Duodenal mucosa (tissue), 2 donors: ENCODE measurements at regions not wholly inside any gene's neighbourhood (a gene's known extent, or its start where the extent isn't known, plus 50 kb on each side); places are given as distances from the start of the nearest gene placed in this dataset.

Experiments
- H3K27ac ChIP-seq: one replicate; pipeline ENCODE4 v1.7.0; 2013; ENCODE audit warnings: low read depth, low read length
- H3K27me3 ChIP-seq, 2 donors: one replicate each; pipeline ENCODE4 v1.7.0; 2013; ENCODE audit warnings: low read length in 2 of 2, control low read depth in 1 of 2; ENCODE audit not compliant: insufficient read depth in 2 of 2, control insufficient read depth in 1 of 2
- H3K36me3 ChIP-seq, 2 donors: one replicate each; pipeline ENCODE4 v1.7.0; 2013; ENCODE audit warnings: low read length in 2 of 2, control low read depth in 1 of 2; ENCODE audit not compliant: insufficient read depth in 2 of 2, control insufficient read depth in 1 of 2
- H3K4me1 ChIP-seq, 2 donors: one replicate each; pipeline ENCODE4 v1.7.0; 2013; ENCODE audit warnings: low read length in 2 of 2, control low read depth in 1 of 2; ENCODE audit not compliant: insufficient read depth in 2 of 2, control insufficient read depth in 1 of 2
- H3K4me3 ChIP-seq, 2 donors: one replicate each; pipeline ENCODE4 v1.7.0; 2013; ENCODE audit warnings: low read length in 2 of 2, low read depth in 1 of 2
- H3K9ac ChIP-seq, 2 donors: one replicate each; pipeline ENCODE4 v1.7.0; 2013; ENCODE audit warnings: low read length in 2 of 2, low read depth in 1 of 2
- H3K9me3 ChIP-seq, 2 donors: one replicate each; pipeline ENCODE4 v1.7.0; 2013; ENCODE audit warnings: low read length in 2 of 2, control low read depth in 1 of 2; ENCODE audit not compliant: control insufficient read depth in 1 of 2

DNA sequence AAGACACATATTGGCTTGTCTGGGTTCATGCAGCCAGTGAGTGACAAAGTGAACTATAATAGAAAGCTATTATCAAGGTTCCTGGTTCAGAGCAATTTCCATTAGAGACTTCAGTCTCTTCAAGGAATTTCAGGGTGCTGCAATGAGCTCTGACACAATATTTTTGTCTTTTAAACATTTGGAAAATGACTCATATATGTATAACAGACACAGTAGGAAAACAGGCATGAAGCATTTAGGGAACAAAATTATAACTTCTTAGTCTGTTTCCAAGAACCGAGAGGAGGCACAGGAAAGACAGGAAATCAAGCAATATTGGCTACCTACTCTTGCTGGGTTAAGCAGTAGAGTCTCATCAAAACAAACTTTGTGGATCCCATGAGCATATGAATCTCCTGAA, 170.4 kb downstream of the PTPRC start:
- H3K27me3 ChIP-seq, result no peaks in the 10 kb centered on the region
- H3K4me1 ChIP-seq, result no peaks in the 10 kb centered on the region
- no peak overlapping the region for H3K9ac ChIP-seq
- no peak overlapping the region for H3K27ac ChIP-seq
- H3K36me3 ChIP-seq, result no peaks in the 10 kb centered on the region
- H3K4me3 ChIP-seq, result no peak overlapping the region
- peaks cover under 1 to 6% of the 10 kb centered on the region in 2 donors for H3K9me3 ChIP-seq

DNA sequence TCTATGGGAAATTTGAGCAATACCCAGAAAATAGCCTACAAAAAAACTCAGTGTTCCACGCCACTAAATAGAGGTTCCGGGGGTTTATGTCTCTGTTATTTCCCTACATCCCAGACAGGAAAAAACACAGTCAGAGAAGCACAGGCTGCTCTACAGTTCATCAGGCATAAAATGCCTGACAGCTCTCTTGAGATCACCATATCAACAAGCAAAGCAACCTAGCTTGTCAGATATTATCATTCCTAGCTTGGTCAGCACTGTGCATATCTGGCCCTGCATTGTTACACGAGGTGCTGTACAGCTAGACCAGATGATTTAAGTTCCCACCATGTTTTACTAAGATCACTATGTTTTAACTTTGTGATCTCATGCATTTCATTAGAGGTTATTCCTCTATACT, 172.6 kb downstream of the PTPRC start:
- H3K4me3 ChIP-seq, result no peak overlapping the region
- H3K27me3 ChIP-seq, result no peaks in the 10 kb centered on the region
- H3K4me1 ChIP-seq, result no peaks in the 10 kb centered on the region
- H3K27ac ChIP-seq, result no peak overlapping the region
- no peak overlapping the region for H3K9ac ChIP-seq
- no peaks in the 10 kb centered on the region for H3K36me3 ChIP-seq
- H3K9me3 ChIP-seq, result peaks cover 3 to 9% of the 10 kb centered on the region in 2 donors

DNA sequence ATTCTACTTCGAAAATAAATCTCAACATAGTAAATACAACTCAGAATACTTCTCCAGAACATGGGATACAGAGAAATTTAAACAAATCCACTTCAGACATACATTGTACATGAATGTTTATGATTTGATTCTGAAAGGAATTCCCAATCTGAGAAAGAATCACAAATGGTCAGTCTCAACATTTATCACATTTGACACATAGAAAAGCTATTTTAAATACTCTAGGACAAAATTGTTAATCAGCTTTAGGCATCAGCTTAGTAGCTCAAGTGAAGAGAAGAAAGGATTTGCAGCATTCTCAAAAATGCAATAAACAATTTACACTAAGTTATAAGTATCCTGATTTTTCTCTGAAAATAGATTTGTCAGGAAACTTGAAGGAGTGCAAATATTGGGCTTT, 184.8 kb downstream of the PTPRC start:
- Histone ChIP-seq H3K4me1 (no peaks in the 10 kb centered on the region), H3K9me3 (no peaks in the 10 kb centered on the region), H3K36me3 (no peaks in the 10 kb centered on the region), H3K27me3 (no peaks in the 10 kb centered on the region), H3K4me3 (no peak overlapping the region), H3K27ac (no peak overlapping the region), H3K9ac (no peak overlapping the region)

DNA sequence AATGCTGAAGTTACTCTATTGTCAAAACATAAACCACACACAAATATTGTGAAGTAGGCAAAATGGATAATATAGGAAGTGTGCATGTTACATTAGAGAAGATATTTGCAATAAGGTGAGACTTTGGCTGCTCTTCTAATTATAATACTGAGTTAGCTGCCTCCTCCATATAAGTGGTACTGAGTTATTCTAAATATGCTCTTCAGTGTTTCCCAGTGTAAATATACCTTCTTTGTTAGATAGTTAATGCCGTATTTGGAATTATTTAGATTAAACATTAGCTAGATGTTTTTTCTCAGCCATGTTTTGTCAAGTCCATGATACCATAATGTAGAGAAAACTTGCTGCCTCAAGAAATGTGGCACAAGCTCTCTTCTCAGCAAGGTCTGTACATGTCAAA, 186.4 kb downstream of the PTPRC start:
- no peaks in the 10 kb centered on the region for H3K36me3 ChIP-seq
- H3K9me3 ChIP-seq, result no peaks in the 10 kb centered on the region
- no peaks in the 10 kb centered on the region for H3K4me1 ChIP-seq
- H3K9ac ChIP-seq, result no peak overlapping the region
- no peak overlapping the region for H3K27ac ChIP-seq
- no peaks in the 10 kb centered on the region for H3K27me3 ChIP-seq
- no peak overlapping the region for H3K4me3 ChIP-seq

DNA sequence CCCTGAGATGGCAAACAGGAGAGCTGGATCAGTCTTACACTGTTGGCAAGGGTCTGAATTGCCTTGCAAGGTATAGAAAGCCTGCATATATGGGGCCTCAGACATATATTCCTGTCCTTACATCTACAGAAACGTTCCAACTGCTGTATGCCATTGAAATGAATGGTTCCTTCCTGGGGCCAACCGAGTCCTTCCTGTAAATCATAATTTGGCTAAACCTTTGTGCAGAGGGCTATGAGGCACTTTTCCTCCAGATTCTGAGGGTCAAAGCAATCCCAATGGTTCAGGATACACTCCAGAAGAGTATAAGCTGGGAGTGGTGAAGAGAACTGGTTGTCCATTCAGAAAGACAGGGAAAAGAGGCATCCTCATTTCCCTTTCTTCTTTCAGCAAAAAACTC, 190.5 kb downstream of the PTPRC start:
- no peak overlapping the region for H3K9ac ChIP-seq
- no peaks in the 10 kb centered on the region for H3K4me1 ChIP-seq
- no peaks in the 10 kb centered on the region for H3K36me3 ChIP-seq
- H3K9me3 ChIP-seq, result no peaks in the 10 kb centered on the region
- no peak overlapping the region for H3K27ac ChIP-seq
- H3K27me3 ChIP-seq, result no peaks in the 10 kb centered on the region
- H3K4me3 ChIP-seq, result no peak overlapping the region

DNA sequence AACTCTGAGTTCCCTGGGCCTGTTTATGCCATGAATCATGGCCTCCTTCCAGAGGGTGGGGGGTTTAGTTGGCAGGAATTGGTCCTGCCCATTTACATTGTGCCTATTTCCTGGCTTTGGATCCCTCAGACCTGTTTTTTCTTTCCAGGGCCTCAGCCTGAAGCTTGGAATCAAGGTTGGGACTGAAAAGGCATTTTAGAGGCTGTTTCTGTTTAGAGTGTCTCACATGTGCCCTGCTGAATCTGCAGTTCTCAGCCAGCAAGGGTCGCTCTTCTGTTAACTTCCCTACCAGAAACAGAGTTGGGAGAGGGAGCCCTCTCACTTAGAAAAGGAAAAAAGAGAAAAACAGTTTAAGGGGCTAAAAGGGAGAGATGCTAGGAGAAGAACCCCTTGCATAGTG, 191.1 kb downstream of the PTPRC start:
- no peaks in the 10 kb centered on the region for H3K4me1 ChIP-seq
- H3K9ac ChIP-seq, result no peak overlapping the region
- no peak overlapping the region for H3K4me3 ChIP-seq
- H3K27me3 ChIP-seq, result no peaks in the 10 kb centered on the region
- no peaks in the 10 kb centered on the region for H3K9me3 ChIP-seq
- H3K27ac ChIP-seq, result no peak overlapping the region
- no peaks in the 10 kb centered on the region for H3K36me3 ChIP-seq

DNA sequence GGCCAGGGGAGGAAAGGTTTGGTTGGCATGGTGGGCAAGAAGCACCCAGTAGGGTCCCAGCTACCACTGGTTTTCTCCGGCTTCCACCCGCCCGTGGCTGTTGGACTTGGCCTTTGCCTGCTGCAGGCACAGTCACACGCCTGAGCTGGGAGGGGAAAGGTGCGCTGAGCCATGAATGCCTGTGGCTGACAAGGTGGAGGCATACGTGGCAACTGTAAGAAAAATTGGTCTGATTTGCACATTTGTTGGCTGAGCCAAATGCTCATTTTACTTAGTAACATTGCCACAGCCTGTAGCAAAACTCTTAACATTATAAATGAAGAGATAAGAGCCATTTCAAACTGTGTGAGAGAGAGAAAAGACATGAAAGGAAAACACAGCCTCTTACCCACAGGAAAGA, 191.6 kb downstream of the PTPRC start:
- Histone ChIP-seq H3K36me3 (no peaks in the 10 kb centered on the region), H3K4me1 (no peaks in the 10 kb centered on the region), H3K9ac (no peak overlapping the region), H3K4me3 (no peak overlapping the region), H3K27me3 (no peaks in the 10 kb centered on the region), H3K27ac (no peak overlapping the region), H3K9me3 (no peaks in the 10 kb centered on the region)

DNA sequence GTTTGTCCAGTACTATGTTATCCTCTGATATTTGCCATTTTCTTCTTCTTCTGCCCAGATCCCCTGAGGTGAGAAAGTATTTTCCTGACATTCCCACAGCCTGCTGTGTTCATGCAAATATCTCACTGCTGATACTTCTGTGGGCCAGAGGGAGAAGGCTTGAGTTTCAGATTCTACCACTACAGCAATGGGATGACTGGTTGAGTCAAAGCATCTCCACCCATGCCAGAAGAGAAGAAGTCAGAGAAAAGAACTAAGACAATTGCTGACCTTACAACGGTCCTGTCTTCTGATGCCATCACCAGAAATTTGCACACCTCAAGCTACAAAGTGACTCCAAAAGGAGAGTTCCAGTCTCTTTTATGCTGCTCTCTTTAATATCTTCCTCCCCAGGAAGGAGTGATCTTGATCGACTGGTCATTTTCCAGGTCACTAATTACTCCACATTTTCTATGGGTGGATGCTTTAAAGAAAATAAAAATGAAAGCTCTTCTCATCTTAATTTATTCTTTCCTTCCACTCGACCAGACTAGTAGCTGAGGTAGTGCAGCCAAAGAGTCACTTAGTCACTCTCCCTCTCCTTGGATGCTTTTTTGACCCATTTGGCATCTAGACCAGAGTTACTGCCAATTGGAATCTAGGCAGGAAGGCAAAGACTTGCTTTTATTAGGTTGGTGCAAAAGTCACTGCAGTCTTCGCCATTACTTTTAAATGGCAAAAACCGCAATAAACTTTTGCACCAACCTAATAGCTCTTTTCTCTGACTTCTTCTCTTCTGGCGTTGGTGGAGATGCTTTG, 195.1 kb downstream of the PTPRC start:
- H3K27me3 ChIP-seq, result no peaks in the 10 kb centered on the region
- no peaks in the 10 kb centered on the region for H3K9me3 ChIP-seq
- no peaks in the 10 kb centered on the region for H3K36me3 ChIP-seq
- H3K9ac ChIP-seq, result no peak overlapping the region
- H3K4me3 ChIP-seq, result no peak overlapping the region
- H3K27ac ChIP-seq, result no peak overlapping the region
- no peaks in the 10 kb centered on the region for H3K4me1 ChIP-seq

DNA sequence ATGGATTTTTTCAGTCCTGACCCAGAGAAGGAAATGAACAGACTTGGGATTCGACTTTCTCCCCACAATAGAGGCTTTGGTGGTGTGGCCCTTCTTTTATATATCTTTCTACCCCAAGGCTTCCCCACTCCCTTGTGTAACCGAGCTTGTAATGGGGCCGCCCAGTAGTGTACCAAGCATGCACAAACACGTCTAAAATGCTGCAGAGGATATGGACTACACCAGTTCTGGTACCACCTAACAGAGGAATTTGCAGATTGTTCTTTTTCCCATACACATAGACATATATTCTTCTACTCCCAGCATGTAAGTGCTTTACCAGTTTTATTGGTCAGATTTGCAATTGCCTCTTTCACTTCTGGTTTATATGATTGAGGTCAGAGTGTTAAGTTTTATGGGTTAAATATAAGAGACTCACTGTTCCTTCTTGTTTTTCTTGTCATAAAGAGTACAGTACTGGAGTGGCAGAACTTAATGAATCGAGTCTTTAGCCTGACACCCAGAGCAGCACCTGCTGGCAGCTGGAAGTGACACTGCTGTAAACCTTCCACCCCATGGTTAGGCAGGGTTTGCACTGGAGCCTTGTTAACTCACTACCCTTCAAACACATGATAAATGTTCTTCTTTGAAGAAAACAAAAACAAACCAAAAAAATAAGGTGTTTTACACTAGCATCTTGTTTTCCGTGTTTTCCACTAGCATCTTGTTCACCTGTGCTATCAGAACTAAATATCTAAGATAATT, 198.6 kb downstream of the PTPRC start:
- Histone ChIP-seq H3K9me3 (no peaks in the 10 kb centered on the region), H3K4me1 (no peaks in the 10 kb centered on the region), H3K27me3 (no peaks in the 10 kb centered on the region), H3K4me3 (no peak overlapping the region), H3K27ac (no peak overlapping the region), H3K36me3 (no peaks in the 10 kb centered on the region), H3K9ac (no peak overlapping the region)

DNA sequence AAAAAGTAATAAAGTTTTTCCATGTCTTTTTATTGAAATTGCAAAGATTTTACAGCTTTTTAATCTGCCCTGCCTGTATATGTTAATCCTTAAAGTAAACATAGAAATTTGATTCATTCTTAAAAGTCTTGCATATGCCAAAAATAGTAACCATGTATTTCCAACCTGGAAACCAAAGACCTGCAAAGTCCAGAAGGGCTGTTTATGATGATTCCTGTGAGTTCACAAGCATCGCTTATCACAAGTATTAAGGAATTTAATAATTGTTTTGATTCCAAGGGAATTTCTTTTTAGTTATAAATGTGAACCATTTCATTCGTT, 199.1 kb downstream of the PTPRC start:
- Histone ChIP-seq H3K27me3 (no peaks in the 10 kb centered on the region), H3K4me3 (no peak overlapping the region), H3K27ac (no peak overlapping the region), H3K9me3 (no peaks in the 10 kb centered on the region), H3K36me3 (no peaks in the 10 kb centered on the region), H3K9ac (no peak overlapping the region), H3K4me1 (no peaks in the 10 kb centered on the region)
